ENCODE measurements at regions not wholly inside any gene's neighbourhood (a gene's known extent, or its start where the extent isn't known, plus 50 kb on each side); places are given as distances from the start of the nearest gene placed in this dataset.

DNA sequence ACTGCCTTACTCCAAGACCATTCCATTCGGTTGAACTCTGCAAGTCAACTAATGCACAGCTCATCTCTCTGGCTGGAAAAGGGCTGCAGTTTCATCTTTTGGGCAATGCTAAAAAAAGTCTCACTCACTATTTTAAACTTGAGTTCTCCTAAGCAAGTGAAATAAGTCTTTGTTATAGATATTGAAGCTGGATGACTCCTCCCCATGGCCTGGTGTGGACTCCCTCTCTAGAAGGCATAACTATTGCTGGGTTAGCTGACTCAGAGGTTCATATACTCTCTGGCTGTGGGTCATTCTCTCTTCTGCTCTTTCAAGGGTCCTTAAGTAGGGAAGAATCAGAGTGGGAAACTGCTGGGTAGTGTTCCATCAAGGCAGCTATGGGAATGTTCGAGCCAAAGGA lies 88.0 kb downstream of the XCL2 start:
- Histone ChIP-seq H3K27me3 (replicated peaks; ENCODE audit: control insufficient read depth, insufficient read depth, low read length) (no peaks in the 10 kb centered on the region), H3K4me3 (replicated peaks; ENCODE audit: low read depth, low read length) (no peak overlapping the region)
- TF ChIP-seq, protein P1, sequence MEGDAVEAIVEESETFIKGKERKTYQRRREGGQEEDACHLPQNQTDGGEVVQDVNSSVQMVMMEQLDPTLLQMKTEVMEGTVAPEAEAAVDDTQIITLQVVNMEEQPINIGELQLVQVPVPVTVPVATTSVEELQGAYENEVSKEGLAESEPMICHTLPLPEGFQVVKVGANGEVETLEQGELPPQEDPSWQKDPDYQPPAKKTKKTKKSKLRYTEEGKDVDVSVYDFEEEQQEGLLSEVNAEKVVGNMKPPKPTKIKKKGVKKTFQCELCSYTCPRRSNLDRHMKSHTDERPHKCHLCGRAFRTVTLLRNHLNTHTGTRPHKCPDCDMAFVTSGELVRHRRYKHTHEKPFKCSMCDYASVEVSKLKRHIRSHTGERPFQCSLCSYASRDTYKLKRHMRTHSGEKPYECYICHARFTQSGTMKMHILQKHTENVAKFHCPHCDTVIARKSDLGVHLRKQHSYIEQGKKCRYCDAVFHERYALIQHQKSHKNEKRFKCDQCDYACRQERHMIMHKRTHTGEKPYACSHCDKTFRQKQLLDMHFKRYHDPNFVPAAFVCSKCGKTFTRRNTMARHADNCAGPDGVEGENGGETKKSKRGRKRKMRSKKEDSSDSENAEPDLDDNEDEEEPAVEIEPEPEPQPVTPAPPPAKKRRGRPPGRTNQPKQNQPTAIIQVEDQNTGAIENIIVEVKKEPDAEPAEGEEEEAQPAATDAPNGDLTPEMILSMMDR (IDR thresholded peaks at IDR 0.05; ENCODE audit: insufficient read depth, low read length, poor library complexity, severe bottlenecking): no peak

DNA sequence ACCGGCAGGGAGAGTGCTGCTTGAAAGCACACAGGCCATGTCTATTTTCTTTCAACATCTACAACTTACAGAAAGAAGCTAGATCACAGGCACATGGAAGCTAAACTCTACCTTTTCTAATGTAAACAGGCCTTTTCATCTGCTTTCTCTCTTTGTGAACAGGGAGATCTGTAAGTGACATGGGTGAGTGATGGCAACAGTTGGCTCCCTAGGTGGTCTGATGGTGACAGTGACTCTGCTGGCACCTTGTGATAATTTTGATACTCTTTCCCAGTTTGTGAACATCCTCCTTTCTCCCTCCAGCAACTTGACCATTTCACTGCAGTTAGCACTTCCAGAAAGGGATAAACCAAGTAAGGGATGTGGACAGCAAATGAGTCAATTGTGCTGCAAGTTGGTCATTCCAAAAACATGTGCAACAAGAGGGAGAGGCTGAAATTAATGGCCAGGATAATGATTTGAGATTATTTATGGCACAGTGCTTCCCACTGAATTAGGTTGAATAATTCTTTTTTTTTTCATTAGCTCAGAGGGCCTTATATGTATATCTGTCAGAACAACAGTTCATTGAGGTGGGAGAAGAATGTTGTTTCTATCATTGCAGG lies 89.5 kb downstream of the XCL2 start:
- H3K36me3 ChIP-seq (ENCODE audit: control insufficient read depth, insufficient read depth, low read length): no peaks in the 10 kb centered on the region
- no peak for DNase-seq (ENCODE audit: extremely low read depth, insufficient read length)
- H3K4me3 ChIP-seq (replicated peaks; ENCODE audit: low read depth, low read length): no peak overlapping the region
- H3K27me3 ChIP-seq (replicated peaks; ENCODE audit: control insufficient read depth, insufficient read depth, low read length): no peaks in the 10 kb centered on the region
- TF ChIP-seq, protein P1 (IDR thresholded peaks at IDR 0.05; ENCODE audit: insufficient read depth, low read length, poor library complexity, severe bottlenecking): no peak

More for the DNA sequence above, 88.0 kb downstream of the XCL2 start:
- H3K36me3 ChIP-seq (ENCODE audit: control insufficient read depth, insufficient read depth, low read length): no peaks in the 10 kb centered on the region
- DNase-seq (ENCODE audit: extremely low read depth, insufficient read length): no peak

DNA sequence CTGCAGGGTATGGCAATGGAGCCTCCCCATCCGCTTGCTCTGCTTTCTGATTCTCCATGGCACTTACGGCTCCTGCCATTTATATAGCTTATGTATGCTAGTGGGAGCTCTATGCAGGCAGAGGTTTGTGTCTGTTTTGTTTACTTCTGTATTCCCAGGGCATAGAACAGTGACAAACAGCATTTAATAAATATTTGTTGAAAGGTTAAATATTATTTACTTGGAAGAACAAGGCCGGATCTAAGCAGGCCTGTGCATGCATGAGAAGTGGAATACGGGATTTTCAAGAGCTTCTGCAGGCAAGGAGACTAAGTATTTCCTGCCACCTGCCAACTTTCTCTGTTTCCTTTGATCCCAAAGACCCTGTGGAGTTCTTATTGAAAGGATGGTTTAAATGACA lies 90.7 kb downstream of the XCL2 start:
- no peak for DNase-seq (ENCODE audit: extremely low read depth, insufficient read length)
- Histone ChIP-seq H3K27me3 (replicated peaks; ENCODE audit: control insufficient read depth, insufficient read depth, low read length) (no peaks in the 10 kb centered on the region), H3K4me3 (replicated peaks; ENCODE audit: low read depth, low read length) (no peak overlapping the region), H3K36me3 (ENCODE audit: control insufficient read depth, insufficient read depth, low read length) (no peaks in the 10 kb centered on the region)
- TF ChIP-seq, protein P1 (IDR thresholded peaks at IDR 0.05; ENCODE audit: insufficient read depth, low read length, poor library complexity, severe bottlenecking): no peak

DNA sequence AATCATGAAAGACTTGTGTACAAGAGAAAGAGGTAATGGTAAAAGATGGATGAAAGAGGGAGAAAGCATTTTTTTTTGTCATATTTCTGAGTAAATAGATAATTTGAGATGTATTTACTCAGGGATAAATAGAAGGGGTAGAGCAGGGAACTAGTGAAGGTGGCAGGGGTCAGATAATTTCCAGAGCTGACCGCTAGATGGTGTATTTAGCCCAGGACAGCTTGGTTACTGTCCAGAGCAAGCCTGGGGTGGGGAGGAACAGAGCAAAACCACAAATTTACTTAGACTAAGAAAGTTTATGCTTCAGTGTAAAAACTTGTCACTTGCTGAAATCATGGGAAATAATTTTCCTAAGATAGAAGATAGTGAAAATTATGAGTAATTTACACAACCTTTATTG lies 91.5 kb downstream of the XCL2 start:
- TF ChIP-seq, protein P1 (IDR thresholded peaks at IDR 0.05; ENCODE audit: insufficient read depth, low read length, poor library complexity, severe bottlenecking): peak; percentile 43
- Histone ChIP-seq H3K27me3 (replicated peaks; ENCODE audit: control insufficient read depth, insufficient read depth, low read length) (no peaks in the 10 kb centered on the region), H3K36me3 (ENCODE audit: control insufficient read depth, insufficient read depth, low read length) (no peaks in the 10 kb centered on the region), H3K4me3 (replicated peaks; ENCODE audit: low read depth, low read length) (no peak overlapping the region)
- DNase-seq (ENCODE audit: extremely low read depth, insufficient read length): no peak

DNA sequence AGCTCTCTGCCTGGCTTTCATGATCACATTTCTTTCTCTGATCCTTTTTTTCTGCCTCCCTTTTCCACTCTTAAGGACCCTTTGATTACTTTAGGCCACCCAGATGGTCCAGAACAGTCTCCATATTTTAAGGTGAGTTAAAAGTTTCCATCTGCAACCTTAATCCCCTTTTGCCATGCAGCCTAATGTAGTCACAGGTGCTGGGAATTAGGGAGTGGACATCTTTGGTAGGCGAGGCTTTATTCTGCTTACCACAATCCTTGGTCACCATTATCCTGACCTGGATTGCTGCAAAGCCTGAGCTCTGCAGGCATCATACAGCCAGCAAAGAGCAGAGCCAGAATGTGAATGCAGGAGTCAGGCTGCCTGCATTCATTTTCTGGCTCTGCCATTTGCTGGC lies 95.9 kb downstream of the XCL2 start:
- no peak overlapping the region for H3K4me3 ChIP-seq (replicated peaks; ENCODE audit: low read depth, low read length)
- TF ChIP-seq, protein P1 (IDR thresholded peaks at IDR 0.05; ENCODE audit: insufficient read depth, low read length, poor library complexity, severe bottlenecking): no peak
- no peak for DNase-seq (ENCODE audit: extremely low read depth, insufficient read length)
- H3K36me3 ChIP-seq (ENCODE audit: control insufficient read depth, insufficient read depth, low read length): no peaks in the 10 kb centered on the region
- H3K27me3 ChIP-seq (replicated peaks; ENCODE audit: control insufficient read depth, insufficient read depth, low read length): no peaks in the 10 kb centered on the region; the same call in 1 of the 2 replicates

DNA sequence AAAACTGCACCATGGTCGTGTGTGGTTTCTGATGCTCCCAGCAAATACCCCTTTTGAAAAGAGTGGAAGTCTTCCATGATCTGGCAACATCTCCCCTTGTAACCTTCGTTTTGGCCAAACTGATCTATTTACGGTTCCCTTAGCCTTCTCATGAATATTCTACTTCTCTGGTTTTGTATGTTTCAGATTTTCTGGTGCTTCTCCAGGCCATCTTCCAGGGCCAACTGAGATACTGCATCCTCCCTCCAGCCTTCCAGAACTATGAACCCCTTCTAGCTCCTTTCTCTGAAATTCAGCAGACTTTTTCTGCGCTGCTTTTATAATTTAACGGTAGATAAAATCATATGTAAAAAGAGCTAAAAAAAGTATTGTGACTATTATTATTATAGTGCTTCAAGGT lies 97.7 kb downstream of the XCL2 start:
- TF ChIP-seq, protein P1 (IDR thresholded peaks at IDR 0.05; ENCODE audit: insufficient read depth, low read length, poor library complexity, severe bottlenecking): no peak
- no peaks in the 10 kb centered on the region for H3K36me3 ChIP-seq (ENCODE audit: control insufficient read depth, insufficient read depth, low read length)
- no peak overlapping the region for H3K4me3 ChIP-seq (replicated peaks; ENCODE audit: low read depth, low read length)
- no peaks in the 10 kb centered on the region; the same call in 1 of the 2 replicates for H3K27me3 ChIP-seq (replicated peaks; ENCODE audit: control insufficient read depth, insufficient read depth, low read length)
- DNase-seq (ENCODE audit: extremely low read depth, insufficient read length): no peak
